CD14-positive monocyte (primary cell): ENCODE measurements at regions not wholly inside any gene's neighbourhood (a gene's known extent, or its start where the extent isn't known, plus 50 kb on each side); places are given as distances from the start of the nearest gene placed in this dataset.

Experiments
- DNase-seq, 3 donors: peaks; one replicate each; pipeline ENCODE4 v3.0.0-alpha.2; 2011 to 2022
- H2AFZ ChIP-seq: 2 replicates; pipeline ENCODE4 v1.6.0; 2012; ENCODE audit warnings: mild to moderate bottlenecking, low read depth, low read length, inconsistent platforms; ENCODE audit not compliant: insufficient read depth, poor library complexity, severe bottlenecking
- H3K27ac ChIP-seq, 2 donors: 1 replicate in 1 of 2; 2 replicates in 1 of 2; pipeline ENCODE4 v1.5.1; 2012 to 2013; ENCODE audit warnings: low read length in 2 of 2, control low read depth in 1 of 2, inconsistent platforms in 1 of 2, low read depth in 1 of 2, mild to moderate bottlenecking in 1 of 2
- H3K27me3 ChIP-seq, 2 donors: one replicate each; pipeline versions ENCODE4 v1.6.0 to v1.6.1; 2011 to 2013; ENCODE audit warnings: low read length in 2 of 2; ENCODE audit not compliant: control insufficient read depth in 2 of 2, insufficient read depth in 2 of 2
- H3K36me3 ChIP-seq, 2 donors: replicated peaks in 1 of 2; 1 replicate in 1 of 2; 2 replicates in 1 of 2; pipeline versions ENCODE4 v1.5.1 to v1.6.1; 2012 to 2013; ENCODE audit warnings: low read length in 2 of 2, control low read depth in 1 of 2, inconsistent platforms in 1 of 2, mild to moderate bottlenecking in 1 of 2; ENCODE audit not compliant: insufficient read depth in 2 of 2, control insufficient read depth in 1 of 2
- H3K4me1 ChIP-seq, 2 donors: 1 replicate in 1 of 2; 2 replicates in 1 of 2; pipeline versions ENCODE4 v1.5.1 to v1.6.1; 2012 to 2013; ENCODE audit warnings: low read length in 2 of 2, control low read depth in 1 of 2, inconsistent platforms in 1 of 2, mild to moderate bottlenecking in 1 of 2, moderate library complexity in 1 of 2; ENCODE audit not compliant: insufficient read depth in 2 of 2, control insufficient read depth in 1 of 2
- H3K4me2 ChIP-seq: replicated peaks from 2 replicates; pipeline ENCODE3; 2012; ENCODE audit warnings: low read length, moderate library complexity, mild to moderate bottlenecking; ENCODE audit not compliant: poor library complexity, severe bottlenecking; ENCODE audit errors: extremely low read depth
- H3K4me3 ChIP-seq, 3 experiments: fragments of 200-600 bp in 1 of 3; sonication (generic) in 1 of 3; replicated peaks in 1 of 3; 1 replicate in 2 of 3; 2 replicates in 1 of 3; pipeline ENCODE4 v1.5.1; 2011 to 2013; ENCODE audit warnings: low read length in 3 of 3, mild to moderate bottlenecking in 3 of 3, control low read depth in 2 of 3, low read depth in 2 of 3, inconsistent platforms in 1 of 3, moderate library complexity in 1 of 3
- H3K79me2 ChIP-seq: 2 replicates; pipeline ENCODE4 v1.6.0; 2012; ENCODE audit warnings: mild to moderate bottlenecking, control low read depth, inconsistent platforms, low read length, moderate library complexity; ENCODE audit not compliant: insufficient read depth
- H3K9ac ChIP-seq: 2 replicates; pipeline ENCODE4 v1.6.0; 2017; ENCODE audit warnings: low read length, mild to moderate bottlenecking; ENCODE audit not compliant: insufficient read depth, poor library complexity, severe bottlenecking
- H3K9me3 ChIP-seq, 2 donors: replicated peaks in 1 of 2; 1 replicate in 1 of 2; 2 replicates in 1 of 2; pipeline versions ENCODE4 v1.5.1 to v1.6.1; 2012 to 2013; ENCODE audit warnings: low read length in 2 of 2, control low read depth in 1 of 2; ENCODE audit not compliant: control insufficient read depth in 1 of 2, insufficient read depth in 1 of 2
- H4K20me1 ChIP-seq: 2 replicates; pipeline ENCODE4 v1.6.0; 2012; ENCODE audit warnings: mild to moderate bottlenecking, low read length, control low read depth, moderate library complexity; ENCODE audit not compliant: insufficient read depth
- H3K27ac Mint-ChIP-seq, 7 donors: one replicate each; pipeline ENCODE4 v1.8.0; 2020; ENCODE audit warnings: mild to moderate bottlenecking in 7 of 7, mixed read lengths in 7 of 7, moderate library complexity in 6 of 7, inconsistent platforms in 2 of 7
- H3K27me3 Mint-ChIP-seq, 3 donors: one replicate each; pipeline ENCODE4 v1.8.0; 2021 to 2022; ENCODE audit warnings: low read depth in 3 of 3, mild to moderate bottlenecking in 3 of 3, mixed read lengths in 3 of 3, moderate library complexity in 3 of 3, inconsistent platforms in 1 of 3
- H3K36me3 Mint-ChIP-seq, 2 donors: one replicate each; pipeline ENCODE4 v1.8.0; 2020; ENCODE audit warnings: mixed read lengths in 2 of 2, inconsistent platforms in 1 of 2, mild to moderate bottlenecking in 1 of 2
- H3K4me1 Mint-ChIP-seq: one replicate; pipeline ENCODE4 v1.8.0; 2020; ENCODE audit warnings: mild to moderate bottlenecking, mixed read lengths
- H3K4me3 Mint-ChIP-seq, 2 donors: one replicate each; pipeline ENCODE4 v1.8.0; 2020; ENCODE audit warnings: mild to moderate bottlenecking in 2 of 2, mixed read lengths in 2 of 2, moderate library complexity in 1 of 2
- H3K9me3 Mint-ChIP-seq, 7 donors: one replicate each; pipeline ENCODE4 v1.8.0; 2020 to 2022; ENCODE audit warnings: mixed read lengths in 7 of 7, mild to moderate bottlenecking in 6 of 7, moderate library complexity in 6 of 7, inconsistent platforms in 2 of 7
- CTCF ChIP-seq: fragments of 200-600 bp; IDR thresholded peaks from one replicate; pipeline ENCODE4 v1.8.0; 2022; ENCODE audit warnings: antibody characterized with exemption, mild to moderate bottlenecking
- WGBS: methylation state at CpG from one replicate; pipeline ENCODE4 v1.1.5; 2013; ENCODE audit warnings: missing lambda C conversion rate; ENCODE audit not compliant: insufficient coverage; 5-methylcytosine and 5-hydroxymethylcytosine counted together
- intact Hi-C, 2 donors: fragments of 100-400 bp; cut with micrococcal nuclease; formaldehyde crosslinking; loops; one replicate each; pipeline versions ENCODE4 v1.15.0 to v1.15.1; 2023

DNA sequence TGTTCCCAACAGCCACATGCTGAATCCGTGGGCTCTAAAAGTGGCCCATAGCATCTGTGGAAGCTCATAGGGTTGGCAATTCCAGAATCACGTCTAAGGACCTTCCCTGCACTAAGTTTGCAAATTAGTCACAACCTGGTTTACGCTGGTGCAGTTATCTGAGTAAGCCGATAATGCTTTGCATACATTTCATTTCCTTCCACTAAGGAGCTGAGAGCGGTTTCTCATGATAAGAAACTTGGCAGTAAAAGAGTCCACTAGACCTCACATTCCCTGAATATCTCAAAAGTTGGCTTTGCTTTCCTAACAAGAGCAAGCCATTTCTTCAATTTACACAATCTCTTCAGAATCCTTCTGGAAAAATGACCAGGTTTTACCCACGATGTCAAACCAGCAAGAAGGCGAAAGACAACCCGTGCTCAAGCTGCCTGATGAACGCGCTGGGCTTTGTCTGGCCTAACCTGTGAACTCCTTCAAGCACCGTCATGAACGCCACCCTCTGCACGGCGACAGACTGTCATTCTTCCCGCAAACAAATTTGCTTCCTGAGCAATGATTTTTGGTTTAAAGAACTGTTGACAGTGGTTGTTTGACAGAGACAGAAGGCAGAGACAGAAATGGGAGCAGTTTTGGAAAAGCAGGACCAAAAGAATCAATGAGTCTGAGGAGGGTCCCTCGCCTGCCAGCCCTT lies 73.0 kb upstream of the COPS8 start:
- TF ChIP-seq CTCF: no peak
- H4K20me1 ChIP-seq: no peaks in the 10 kb centered on the region
- Mint-ChIP-seq H3K4me3 (no peak overlapping the region), H3K4me1 (no peaks in the 10 kb centered on the region), H3K27ac (no peak overlapping the region), H3K36me3 (no peaks in the 10 kb centered on the region), H3K9me3 (peaks cover 0 to 4% (median 3%) of the 10 kb centered on the region in 7 donors), H3K27me3 (peaks cover 8 to 23% (median 21%) of the 10 kb centered on the region in 3 donors)
- H3K9me3 ChIP-seq: no peaks in the 10 kb centered on the region
- no peak overlapping the region for H3K4me3 ChIP-seq
- H3K9ac ChIP-seq: no peak overlapping the region
- DNase-seq: no peak
- H3K79me2 ChIP-seq: no peaks in the 10 kb centered on the region
- no peak overlapping the region for H2AFZ ChIP-seq
- WGBS: 60% methylated on average over 12 of the region's 16 CpGs
- no peaks in the 10 kb centered on the region for H3K36me3 ChIP-seq
- peaks cover 4 to 10% of the 10 kb centered on the region in 2 donors for H3K27me3 ChIP-seq
- no peaks in the 10 kb centered on the region for H3K4me1 ChIP-seq
- no peak overlapping the region for H3K27ac ChIP-seq
- intact Hi-C loops: no loop called here
- H3K4me2 ChIP-seq: no peak overlapping the region

- no peak overlapping the region for H3K4me3 ChIP-seq
- no peak overlapping the region for H3K9ac ChIP-seq
- no peak overlapping the region for H3K27ac ChIP-seq
- Mint-ChIP-seq H3K27me3 (peaks cover 10 to 21% (median 17%) of the 10 kb centered on the region in 3 donors), H3K9me3 (peaks cover 0 to 4% (median 3%) of the 10 kb centered on the region in 7 donors), H3K27ac (no peak overlapping the region), H3K4me3 (no peak overlapping the region), H3K36me3 (no peaks in the 10 kb centered on the region), H3K4me1 (peaks cover 6% of the 10 kb centered on the region)
- no peak overlapping the region for H3K4me2 ChIP-seq
- no peak for DNase-seq
- H3K79me2 ChIP-seq: no peaks in the 10 kb centered on the region
- no peak for TF ChIP-seq CTCF
- peaks cover 4 to 10% of the 10 kb centered on the region in 2 donors for H3K27me3 ChIP-seq
- no peaks in the 10 kb centered on the region for H3K9me3 ChIP-seq
- no peaks in the 10 kb centered on the region for H3K36me3 ChIP-seq
- WGBS: 98% methylated on average over 6 of the region's 10 CpGs
- no peak overlapping the region for H2AFZ ChIP-seq
- no peaks in the 10 kb centered on the region for H3K4me1 ChIP-seq
- no peaks in the 10 kb centered on the region for H4K20me1 ChIP-seq
- intact Hi-C loops: no loop called here
Measured at GRCh38 chr2:237016121-237016915, 69.4 kb upstream of the COPS8 start.
